ENCODE measurements at regions not wholly inside any gene's neighbourhood (a gene's known extent, or its start where the extent isn't known, plus 50 kb on each side); places are given as distances from the start of the nearest gene placed in this dataset.

DNA sequence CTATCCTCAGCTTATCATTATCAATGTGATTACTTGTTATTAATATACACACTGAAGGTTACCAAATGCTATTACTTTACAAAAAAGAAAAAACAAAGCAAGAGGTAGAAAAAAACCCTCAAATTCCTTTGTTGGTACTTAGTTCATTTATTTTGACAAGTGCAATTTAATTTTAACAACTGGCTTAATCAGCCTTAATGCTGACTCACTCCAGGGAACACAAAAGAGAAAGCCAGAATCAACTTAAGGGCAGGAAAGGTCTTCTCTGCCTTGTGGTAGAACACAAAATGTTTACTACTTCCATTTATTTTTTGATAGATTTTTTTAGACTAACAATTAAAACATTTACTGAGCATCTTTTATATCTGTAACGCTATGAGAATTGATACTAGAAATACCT lies 417.1 kb downstream of the PCDH17 start:
- no peaks in the 10 kb centered on the region for H3K27me3 ChIP-seq (ENCODE audit: insufficient read depth, poor library complexity, severe bottlenecking)
- TF ChIP-seq GABPA (IDR thresholded peaks at IDR 0.05; ENCODE audit: low read depth) (no peak), POLR2AphosphoS5 (IDR thresholded peaks at IDR 0.05; ENCODE audit: low read depth) (no peak), SPI1 (IDR thresholded peaks at IDR 0.05; ENCODE audit: borderline replicate concordance, low read depth) (no peak)
- TF ChIP-seq, protein P1, sequence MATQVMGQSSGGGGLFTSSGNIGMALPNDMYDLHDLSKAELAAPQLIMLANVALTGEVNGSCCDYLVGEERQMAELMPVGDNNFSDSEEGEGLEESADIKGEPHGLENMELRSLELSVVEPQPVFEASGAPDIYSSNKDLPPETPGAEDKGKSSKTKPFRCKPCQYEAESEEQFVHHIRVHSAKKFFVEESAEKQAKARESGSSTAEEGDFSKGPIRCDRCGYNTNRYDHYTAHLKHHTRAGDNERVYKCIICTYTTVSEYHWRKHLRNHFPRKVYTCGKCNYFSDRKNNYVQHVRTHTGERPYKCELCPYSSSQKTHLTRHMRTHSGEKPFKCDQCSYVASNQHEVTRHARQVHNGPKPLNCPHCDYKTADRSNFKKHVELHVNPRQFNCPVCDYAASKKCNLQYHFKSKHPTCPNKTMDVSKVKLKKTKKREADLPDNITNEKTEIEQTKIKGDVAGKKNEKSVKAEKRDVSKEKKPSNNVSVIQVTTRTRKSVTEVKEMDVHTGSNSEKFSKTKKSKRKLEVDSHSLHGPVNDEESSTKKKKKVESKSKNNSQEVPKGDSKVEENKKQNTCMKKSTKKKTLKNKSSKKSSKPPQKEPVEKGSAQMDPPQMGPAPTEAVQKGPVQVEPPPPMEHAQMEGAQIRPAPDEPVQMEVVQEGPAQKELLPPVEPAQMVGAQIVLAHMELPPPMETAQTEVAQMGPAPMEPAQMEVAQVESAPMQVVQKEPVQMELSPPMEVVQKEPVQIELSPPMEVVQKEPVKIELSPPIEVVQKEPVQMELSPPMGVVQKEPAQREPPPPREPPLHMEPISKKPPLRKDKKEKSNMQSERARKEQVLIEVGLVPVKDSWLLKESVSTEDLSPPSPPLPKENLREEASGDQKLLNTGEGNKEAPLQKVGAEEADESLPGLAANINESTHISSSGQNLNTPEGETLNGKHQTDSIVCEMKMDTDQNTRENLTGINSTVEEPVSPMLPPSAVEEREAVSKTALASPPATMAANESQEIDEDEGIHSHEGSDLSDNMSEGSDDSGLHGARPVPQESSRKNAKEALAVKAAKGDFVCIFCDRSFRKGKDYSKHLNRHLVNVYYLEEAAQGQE (IDR thresholded peaks at IDR 0.05; ENCODE audit: insufficient replicate concordance, low read depth): no peak
- TF ChIP-seq, protein P2, sequence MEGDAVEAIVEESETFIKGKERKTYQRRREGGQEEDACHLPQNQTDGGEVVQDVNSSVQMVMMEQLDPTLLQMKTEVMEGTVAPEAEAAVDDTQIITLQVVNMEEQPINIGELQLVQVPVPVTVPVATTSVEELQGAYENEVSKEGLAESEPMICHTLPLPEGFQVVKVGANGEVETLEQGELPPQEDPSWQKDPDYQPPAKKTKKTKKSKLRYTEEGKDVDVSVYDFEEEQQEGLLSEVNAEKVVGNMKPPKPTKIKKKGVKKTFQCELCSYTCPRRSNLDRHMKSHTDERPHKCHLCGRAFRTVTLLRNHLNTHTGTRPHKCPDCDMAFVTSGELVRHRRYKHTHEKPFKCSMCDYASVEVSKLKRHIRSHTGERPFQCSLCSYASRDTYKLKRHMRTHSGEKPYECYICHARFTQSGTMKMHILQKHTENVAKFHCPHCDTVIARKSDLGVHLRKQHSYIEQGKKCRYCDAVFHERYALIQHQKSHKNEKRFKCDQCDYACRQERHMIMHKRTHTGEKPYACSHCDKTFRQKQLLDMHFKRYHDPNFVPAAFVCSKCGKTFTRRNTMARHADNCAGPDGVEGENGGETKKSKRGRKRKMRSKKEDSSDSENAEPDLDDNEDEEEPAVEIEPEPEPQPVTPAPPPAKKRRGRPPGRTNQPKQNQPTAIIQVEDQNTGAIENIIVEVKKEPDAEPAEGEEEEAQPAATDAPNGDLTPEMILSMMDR (IDR thresholded peaks at IDR 0.05; ENCODE audit: insufficient read depth, low read length): no peak
- H3K4me3 ChIP-seq (replicated peaks; ENCODE audit: insufficient read depth, low read length): no peak overlapping the region
- no peak for DNase-seq (ENCODE audit: low read depth in 1 of 2, low spot score in 1 of 2)
- no peak overlapping the region for H3K27ac ChIP-seq (replicated peaks)

DNA sequence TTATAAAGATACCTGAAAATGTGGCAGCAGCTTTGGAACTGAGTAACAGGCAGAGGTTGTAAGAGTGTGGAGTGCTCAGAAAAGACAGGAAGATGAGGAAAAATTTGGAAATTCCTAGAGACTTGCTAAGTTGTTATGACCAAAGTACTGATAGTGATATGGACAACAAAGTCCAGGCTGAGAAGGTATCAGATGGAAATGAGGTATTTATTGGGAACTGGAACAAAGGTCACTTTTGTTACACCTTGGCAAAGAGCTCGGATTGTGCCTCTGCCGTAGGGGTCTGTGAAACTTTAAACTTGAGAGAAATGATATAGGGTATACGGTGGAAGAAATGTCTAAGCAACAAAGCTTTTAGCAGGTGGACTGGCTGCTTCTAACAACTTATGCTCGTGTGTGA lies 419.9 kb downstream of the PCDH17 start:
- DNase-seq (ENCODE audit: low read depth in 1 of 2, low spot score in 1 of 2): no peak
- no peaks in the 10 kb centered on the region for H3K27me3 ChIP-seq (ENCODE audit: insufficient read depth, poor library complexity, severe bottlenecking)
- TF ChIP-seq, protein P2 (IDR thresholded peaks at IDR 0.05; ENCODE audit: insufficient read depth, low read length): no peak
- TF ChIP-seq SPI1 (IDR thresholded peaks at IDR 0.05; ENCODE audit: borderline replicate concordance, low read depth): no peak
- no peak for TF ChIP-seq POLR2AphosphoS5 (IDR thresholded peaks at IDR 0.05; ENCODE audit: low read depth)
- TF ChIP-seq, protein P1 (IDR thresholded peaks at IDR 0.05; ENCODE audit: insufficient replicate concordance, low read depth): no peak
- no peak for TF ChIP-seq GABPA (IDR thresholded peaks at IDR 0.05; ENCODE audit: low read depth)
- H3K4me3 ChIP-seq (replicated peaks; ENCODE audit: insufficient read depth, low read length): no peak overlapping the region
- H3K27ac ChIP-seq (replicated peaks): no peak overlapping the region

- Histone ChIP-seq H3K27me3 (ENCODE audit: insufficient read depth, poor library complexity, severe bottlenecking) (no peaks in the 10 kb centered on the region), H3K4me3 (replicated peaks; ENCODE audit: insufficient read depth, low read length) (no peak overlapping the region), H3K27ac (replicated peaks) (no peak overlapping the region)
- no peak for DNase-seq (ENCODE audit: low read depth in 1 of 2, low spot score in 1 of 2)
- no peak for TF ChIP-seq GABPA (IDR thresholded peaks at IDR 0.05; ENCODE audit: low read depth)
- no peak for TF ChIP-seq POLR2AphosphoS5 (IDR thresholded peaks at IDR 0.05; ENCODE audit: low read depth)
- TF ChIP-seq SPI1 (IDR thresholded peaks at IDR 0.05; ENCODE audit: borderline replicate concordance, low read depth): no peak
- TF ChIP-seq, protein P2 (IDR thresholded peaks at IDR 0.05; ENCODE audit: insufficient read depth, low read length): no peak
- TF ChIP-seq, protein P1 (IDR thresholded peaks at IDR 0.05; ENCODE audit: insufficient replicate concordance, low read depth): no peak
These were observed 420.3 kb downstream of the PCDH17 start for GRCh38 chr13:58051807-58052375.

All from HL-60 (cell line).